HG02763 (cell line): ENCODE measurements at regions not wholly inside any gene's neighbourhood (a gene's known extent, or its start where the extent isn't known, plus 50 kb on each side); places are given as distances from the start of the nearest gene placed in this dataset.

Experiments used
- ATAC-seq: cut with Tn5 transposase; IDR thresholded peaks from one replicate; pipeline ENCODE4 v1.9.1; 2021; ENCODE audit warnings: mild to moderate bottlenecking, moderate library complexity; ENCODE audit not compliant: unreplicated experiment

DNA sequence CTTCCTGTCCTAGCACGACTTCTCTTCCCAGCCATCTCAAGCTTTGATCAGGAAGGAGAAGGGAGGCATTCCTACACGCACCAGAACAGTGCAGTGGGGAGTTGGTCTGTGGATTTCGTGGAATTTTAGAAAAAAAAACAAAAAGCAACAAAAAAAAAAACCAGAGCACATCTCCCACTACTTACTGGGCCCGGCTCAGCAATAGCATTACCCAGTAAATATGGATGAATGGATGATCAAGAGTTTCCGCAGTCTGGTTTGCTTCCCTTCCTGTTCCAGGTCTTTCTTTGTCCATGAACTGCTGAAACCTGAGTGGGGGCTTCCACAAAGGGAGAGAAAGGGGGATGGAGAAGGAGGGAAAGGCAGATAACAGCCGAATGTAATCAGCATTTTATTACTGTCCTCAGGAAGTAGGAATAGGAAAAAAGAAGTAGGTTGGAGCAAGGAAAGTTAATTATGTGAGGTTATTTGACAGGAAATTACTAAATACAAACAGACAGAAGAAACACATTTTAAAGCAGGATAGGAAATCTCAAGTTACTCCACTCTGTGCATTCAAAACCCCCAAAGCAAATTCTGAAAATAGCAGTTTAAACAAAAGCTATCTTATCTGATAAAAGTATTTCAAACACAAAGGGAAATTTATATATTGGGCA lies 349.0 kb downstream of the PRL start:
- ATAC-seq = no peak

- no peak for ATAC-seq
Measured at GRCh38 chr6:21949211-21949801, 347.5 kb downstream of the PRL start.

GRCh38 chr6:21952367-21952766 lies 344.5 kb downstream of the PRL start:
- no peak for ATAC-seq

- no peak for ATAC-seq
Measured at GRCh38 chr6:21953831-21954801, 342.7 kb downstream of the PRL start.

- no peak for ATAC-seq
Measured at GRCh38 chr6:21955053-21955595, 341.7 kb downstream of the PRL start.

- ATAC-seq = no peak
Measured at GRCh38 chr6:21955951-21956350, 340.9 kb downstream of the PRL start.

DNA sequence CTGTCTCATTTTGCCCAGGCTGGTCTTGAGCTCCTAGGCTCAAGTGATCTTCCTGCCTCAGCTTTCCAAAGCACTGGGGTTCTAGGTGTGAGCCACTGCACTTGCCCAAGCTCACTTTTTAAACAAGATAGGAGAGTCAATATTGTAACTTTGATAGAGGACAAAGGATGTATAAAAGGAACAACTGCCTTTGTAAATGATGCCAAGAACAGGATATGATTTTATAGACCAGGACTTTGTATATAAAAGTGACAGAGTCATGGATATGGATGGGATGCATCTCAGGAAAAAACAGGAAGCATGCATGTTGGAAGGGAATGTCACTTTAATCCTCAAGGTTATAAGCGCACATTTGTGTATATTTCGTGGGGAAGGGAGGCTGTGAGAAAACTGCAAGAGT lies 338.4 kb downstream of the PRL start:
- ATAC-seq = no peak

DNA sequence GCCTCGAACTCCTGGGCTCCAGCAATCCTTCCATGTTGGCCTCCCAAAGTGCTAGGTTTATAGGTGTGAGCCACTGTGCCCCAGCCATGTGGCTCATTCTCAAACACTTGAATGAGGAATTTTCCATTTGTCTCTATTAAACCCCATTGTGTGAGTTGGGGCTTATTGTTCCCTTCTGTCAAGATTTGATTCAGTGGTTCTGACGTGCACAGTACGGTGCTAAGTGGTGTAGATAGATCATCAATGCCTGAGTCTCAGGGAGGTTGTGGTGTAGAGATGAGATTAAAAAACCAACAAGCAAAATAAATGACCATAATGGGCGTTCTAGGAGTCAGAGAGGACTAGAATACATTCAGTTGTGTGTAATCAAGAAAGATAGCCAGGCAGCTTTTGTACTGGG lies 335.6 kb downstream of the PRL start:
- no peak for ATAC-seq

DNA sequence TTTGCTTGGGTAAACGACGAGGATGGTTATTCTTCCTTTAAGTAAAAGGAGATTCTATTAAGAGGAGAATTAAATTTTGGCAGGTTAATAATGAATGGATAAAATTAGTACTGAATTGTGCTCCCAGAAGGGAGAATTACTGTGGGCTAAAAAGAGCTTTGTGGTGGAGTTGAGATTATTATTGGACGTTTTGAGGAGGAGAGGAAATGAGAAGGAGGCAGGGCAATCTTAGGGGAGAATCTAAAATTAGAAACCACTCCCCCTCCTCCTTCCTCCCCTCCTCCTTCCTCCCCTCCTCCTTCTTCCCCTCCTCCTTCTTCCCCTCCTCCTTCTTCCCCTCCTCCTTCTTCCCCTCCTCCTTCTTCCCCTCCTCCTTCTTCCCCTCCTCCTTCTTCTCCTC lies 331.8 kb downstream of the PRL start:
- ATAC-seq = no peak

DNA sequence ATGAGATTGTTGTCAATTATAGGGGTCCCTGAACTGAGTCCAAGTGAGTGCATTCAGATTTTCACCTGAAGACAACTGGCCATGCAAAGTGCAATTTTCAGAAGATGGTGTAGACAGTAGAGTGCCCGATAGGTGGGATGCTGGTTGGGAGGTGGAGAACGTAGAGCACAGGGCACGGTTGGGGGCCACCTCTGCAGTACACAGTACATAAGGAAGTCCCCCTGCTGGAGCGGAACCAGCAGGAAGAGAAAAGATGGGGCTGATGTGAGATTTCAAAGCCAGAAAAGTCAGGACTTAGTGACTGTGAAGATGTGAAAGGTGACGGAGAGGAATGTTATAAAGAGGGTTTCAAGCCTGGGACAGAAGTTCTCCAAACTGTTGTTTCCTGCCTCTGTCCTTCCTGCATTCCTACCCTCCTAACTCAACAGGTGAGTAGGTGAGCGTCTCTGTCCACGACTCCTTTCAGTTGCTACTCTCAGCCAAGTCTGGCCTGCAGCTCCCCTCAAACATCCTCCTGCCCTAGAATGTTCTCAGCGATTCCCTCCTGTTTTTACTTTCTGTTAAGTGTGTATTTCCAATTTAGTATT lies 330.8 kb downstream of the PRL start:
- no peak for ATAC-seq

DNA sequence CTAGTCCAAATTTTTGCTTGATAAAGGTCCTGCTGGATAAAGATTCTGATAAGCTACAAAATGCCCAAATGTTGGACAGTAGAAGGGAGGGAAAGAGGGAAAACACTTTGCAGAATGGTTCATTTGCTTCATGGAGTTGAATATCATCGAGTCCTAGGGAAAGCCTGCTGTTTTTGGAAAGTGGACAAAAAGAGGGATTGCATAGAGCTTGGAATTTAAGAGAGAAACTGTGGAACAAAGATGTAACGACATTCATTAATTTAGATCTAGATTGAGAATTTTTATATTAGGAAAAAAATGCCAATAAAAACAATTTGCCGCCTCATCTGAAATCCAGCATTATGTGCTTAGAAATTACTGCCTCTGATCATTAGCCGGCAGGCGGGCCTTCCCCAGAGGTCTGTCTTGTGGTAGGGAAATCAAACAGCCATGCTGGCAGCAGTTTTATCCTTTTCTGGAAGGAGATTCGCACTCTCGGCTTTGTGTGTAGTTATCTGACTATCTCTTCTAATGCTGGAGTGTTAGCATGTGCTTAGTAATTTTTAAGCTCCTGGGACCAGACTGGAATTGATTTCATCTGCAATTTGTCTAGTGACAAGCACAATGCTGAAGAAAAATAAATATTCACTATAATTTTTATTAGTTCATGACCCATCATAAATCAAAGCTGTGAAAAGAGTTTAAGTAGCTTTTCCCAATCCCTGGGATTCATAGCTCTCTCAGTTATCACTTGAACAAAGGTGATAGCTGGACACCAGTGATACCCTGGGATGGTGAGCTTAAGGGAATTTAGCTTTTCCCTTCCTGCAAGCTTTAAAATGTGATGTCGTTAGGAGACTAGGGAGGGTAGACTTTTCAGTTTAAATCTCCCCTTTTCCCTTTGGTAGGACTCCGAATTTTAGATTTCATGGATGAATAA lies 329.5 kb downstream of the PRL start:
- no peak for ATAC-seq

DNA sequence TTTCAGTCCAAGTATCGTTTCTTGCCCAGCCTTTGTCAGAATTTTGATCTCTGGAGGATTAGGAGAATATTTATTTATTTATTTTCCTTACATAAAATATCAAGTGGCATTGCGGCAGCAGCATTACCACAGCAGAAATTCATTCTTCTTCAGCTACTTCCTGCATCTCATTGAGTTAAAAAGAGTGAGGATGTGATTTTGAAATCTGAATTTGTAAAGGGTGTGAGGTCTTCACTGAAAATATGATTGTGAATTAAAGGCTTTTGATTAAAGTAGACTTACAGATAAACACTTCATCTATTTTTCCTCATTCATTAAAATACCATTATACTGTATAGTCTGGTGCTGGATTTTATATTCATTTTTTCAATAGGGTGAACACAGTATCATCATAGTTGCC lies 328.4 kb downstream of the PRL start:
- ATAC-seq = no peak

DNA sequence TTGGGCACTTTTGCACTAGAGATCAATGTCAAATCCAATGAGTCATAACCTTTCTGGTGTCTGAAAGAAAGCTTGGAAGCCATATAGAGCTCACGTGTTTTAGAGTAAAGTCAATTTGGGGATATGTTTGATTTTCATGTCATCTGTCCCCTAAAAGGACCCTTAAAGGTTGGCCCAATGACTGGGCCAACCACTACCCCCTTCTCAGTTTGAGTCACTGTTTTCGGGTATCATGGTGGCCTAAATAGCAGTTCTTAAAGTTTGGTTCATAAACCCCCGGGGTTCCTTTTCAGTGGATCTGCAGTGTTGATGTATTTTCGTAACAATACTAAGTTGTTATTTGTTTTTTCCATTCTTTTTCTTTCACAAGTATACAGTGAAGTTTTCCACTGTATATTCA lies 327.6 kb downstream of the PRL start:
- no peak for ATAC-seq

DNA sequence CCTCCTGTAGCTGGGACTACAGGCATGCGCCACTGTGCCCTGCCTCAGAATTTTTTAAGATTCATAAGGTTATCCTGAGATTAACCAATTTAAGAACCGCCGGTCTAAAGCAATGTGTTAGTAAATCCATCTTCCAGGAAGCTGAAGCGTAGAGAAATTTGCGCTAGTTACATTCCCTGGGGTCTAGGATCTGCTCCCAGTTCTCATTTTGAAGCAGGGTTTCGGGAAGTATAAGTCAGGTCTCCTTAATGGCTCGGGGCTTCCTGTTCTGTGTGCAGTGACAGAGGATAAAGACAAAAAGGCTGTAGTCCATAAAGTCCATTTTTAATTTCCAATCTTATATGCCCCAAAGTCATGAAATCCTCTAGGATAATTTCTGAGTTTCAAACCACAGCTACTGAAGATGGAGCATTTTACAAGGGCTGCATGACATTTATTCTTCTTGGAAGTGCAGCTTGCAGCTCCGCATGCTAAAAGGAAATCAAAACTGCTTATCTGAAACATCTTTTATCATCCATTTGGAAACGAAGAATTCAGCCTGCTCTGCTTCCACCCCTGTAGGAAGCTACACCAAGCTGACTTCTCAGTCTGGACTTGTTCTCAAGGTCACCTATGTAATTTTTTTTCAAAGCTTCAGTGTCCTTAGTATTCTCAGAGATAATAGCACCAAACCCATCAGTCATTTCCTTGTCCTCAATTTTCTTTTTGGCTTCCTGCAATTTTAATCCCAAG lies 326.1 kb downstream of the PRL start:
- ATAC-seq = no peak

DNA sequence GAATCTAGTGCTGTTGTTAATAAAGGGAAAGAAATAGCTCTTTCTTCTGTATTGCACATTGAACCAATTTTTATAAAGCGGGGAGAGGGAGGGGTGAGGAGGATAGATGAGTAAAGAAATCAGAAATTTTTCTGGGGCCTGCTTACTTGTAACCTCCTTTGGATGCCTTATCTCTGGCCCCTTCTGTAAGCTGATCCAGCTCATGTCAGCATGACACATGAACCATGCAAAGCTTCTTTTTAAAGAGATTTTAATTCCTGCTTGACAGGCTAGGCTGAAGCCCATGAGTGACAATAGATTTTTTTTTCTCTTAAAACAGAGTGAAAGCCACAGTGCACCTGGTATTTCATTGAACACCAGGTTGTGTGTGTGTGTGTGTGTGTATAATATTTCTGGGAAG lies 325.3 kb downstream of the PRL start:
- no peak for ATAC-seq

- no peak for ATAC-seq
Measured at GRCh38 chr6:21972516-21972915, 324.3 kb downstream of the PRL start.

DNA sequence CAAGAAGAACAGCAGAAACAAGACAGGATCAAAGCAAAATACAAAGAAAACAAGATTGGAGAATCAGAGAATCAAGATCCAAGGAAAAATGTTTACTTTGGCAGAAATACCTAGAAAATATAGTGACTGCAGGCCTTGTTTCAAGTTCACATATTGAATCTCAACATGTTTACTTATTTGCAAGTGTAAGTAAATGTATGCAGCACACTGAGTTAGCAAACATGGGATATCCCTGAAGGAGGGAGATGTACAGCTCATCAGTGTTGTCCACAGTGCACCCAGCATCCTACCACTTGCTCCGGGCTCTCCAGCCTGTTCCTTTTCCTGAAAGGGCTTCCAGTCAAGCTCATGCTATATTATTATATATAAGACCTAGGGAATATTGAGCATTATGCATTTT lies 319.5 kb downstream of the PRL start:
- no peak for ATAC-seq

DNA sequence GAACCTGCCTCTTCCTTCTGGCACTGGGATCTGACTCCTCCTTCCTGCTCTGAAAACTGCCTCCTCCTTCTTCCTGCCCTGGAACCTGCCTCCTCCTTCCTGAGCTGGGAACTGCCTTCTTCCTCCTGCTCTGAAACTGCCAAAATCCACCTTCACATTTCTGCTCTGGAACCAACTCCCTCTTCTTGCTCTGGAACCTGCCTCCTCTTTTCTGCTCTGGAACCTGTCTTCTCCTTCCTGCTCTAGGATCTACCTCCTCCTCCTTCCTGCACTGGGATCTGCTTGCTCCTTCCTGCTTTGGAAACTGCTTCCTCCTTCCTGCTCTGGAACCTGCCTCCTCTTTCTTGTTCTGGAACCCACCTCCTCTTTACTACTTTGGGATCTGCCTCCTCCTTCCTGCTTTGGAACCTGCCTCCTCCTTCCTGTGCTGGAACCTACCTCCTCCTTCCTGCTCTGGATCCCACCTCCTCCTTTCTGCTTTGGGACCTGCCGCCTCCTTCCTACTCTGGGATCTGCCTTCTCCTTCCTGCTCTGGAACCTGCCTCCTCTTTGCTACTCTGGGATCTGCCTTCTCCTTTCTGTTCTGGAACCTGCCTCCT lies 315.5 kb downstream of the PRL start:
- ATAC-seq = no peak

- ATAC-seq = no peak
Measured at GRCh38 chr6:21984135-21984534, 312.7 kb downstream of the PRL start.
